AG09319 (cell line): ENCODE measurements at regions not wholly inside any gene's neighbourhood (a gene's known extent, or its start where the extent isn't known, plus 50 kb on each side); places are given as distances from the start of the nearest gene placed in this dataset.
"Not testable (repeated sequence)": the region's sequence is repeated elsewhere in the genome, so short reads cannot be mapped to it uniquely, and the experiment has no call there.

Source experiments
- DNase-seq: peaks from one replicate; pipeline ENCODE4 v3.0.0-alpha.2; 2010; ENCODE audit warnings: low read depth; ENCODE audit errors: extremely low read depth
- TF ChIP-seq, protein P1 (sequence below): IDR thresholded peaks from 2 replicates; pipeline ENCODE4 v1.5.1; 2011; ENCODE audit warnings: low read depth, mild to moderate bottlenecking, inconsistent platforms, low read length, moderate library complexity

DNA sequence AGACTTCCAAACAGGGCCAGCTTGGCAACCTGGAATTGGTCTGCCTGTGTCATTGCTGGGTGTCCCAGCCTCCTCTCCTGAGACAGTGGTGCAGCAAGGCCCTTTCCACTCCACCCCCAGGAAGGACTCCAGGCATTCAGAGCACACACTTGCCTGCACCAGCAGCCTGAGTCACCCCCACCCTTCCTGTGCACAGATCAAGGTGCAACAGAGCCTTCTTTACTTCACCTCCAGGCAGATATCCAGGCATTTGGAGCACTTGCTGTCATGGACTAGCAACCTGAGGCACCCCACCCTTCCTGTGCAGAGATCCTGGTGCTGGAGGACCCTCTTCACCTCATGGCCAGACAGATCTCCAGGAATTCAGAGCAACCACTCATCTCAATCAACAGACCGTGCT lies 135.8 kb downstream of the GASK1B start:
- DNase-seq = no peak
- TF ChIP-seq, protein P1, sequence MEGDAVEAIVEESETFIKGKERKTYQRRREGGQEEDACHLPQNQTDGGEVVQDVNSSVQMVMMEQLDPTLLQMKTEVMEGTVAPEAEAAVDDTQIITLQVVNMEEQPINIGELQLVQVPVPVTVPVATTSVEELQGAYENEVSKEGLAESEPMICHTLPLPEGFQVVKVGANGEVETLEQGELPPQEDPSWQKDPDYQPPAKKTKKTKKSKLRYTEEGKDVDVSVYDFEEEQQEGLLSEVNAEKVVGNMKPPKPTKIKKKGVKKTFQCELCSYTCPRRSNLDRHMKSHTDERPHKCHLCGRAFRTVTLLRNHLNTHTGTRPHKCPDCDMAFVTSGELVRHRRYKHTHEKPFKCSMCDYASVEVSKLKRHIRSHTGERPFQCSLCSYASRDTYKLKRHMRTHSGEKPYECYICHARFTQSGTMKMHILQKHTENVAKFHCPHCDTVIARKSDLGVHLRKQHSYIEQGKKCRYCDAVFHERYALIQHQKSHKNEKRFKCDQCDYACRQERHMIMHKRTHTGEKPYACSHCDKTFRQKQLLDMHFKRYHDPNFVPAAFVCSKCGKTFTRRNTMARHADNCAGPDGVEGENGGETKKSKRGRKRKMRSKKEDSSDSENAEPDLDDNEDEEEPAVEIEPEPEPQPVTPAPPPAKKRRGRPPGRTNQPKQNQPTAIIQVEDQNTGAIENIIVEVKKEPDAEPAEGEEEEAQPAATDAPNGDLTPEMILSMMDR = no peak

DNA sequence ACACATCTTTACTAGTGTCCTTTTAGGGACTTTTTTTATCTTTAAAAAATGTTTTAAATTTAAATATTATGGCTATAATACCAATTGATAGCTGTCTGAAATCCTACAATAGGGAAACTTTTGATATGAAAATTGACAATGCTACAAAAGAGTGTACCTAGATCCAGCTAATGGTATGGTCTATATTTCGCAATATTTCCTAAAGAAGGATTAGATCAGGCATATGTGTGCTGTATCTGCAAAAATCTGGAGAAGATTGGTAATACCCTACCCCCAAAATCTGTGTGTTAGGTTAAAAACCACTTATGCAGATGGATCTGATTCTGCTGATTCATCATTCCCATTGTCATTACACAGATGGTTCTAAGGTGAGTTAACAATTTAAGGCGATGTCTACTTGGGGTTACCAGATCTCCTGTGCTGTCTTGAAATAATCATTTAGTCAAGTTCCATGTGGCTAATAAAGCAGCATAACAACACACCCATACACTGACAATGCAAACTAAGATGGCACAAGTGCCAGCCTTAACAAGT lies 137.1 kb downstream of the GASK1B start:
- no peak for DNase-seq
- TF ChIP-seq, protein P1 = no peak

DNA sequence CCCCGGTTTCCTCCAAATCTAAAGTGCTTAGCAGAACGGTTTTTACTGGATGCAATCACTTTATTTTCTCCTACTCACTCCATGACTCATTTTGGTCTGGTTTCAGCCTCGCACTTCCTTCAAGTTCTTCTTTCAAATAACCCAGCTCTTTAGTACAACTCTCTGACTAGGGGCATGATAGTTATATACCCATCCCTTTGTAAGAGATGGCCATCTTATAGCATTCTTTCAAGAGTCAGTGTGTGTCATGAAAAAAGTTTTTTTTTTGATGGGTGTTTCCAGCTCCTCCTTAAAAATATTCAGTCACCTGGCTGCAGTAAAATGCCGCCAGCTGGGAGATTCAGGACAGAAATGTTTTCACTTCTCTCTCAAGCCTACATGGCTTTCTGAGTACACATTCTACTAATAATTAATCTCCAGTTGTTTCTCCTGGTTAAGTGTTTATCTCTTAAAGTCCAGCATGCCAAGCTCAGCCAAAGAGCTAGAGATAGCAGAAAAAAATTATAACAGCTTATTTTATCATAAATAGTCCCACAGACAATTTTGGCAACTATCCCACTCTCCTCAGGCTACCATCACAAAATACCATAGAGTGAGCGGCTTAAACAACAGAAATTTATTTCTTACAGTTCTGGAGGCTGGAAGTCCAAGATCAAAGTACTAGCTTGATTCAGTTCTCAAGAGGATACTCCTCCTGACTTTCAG lies 139.3 kb downstream of the GASK1B start:
- TF ChIP-seq, protein P1 = no peak
- DNase-seq = no peak

DNA sequence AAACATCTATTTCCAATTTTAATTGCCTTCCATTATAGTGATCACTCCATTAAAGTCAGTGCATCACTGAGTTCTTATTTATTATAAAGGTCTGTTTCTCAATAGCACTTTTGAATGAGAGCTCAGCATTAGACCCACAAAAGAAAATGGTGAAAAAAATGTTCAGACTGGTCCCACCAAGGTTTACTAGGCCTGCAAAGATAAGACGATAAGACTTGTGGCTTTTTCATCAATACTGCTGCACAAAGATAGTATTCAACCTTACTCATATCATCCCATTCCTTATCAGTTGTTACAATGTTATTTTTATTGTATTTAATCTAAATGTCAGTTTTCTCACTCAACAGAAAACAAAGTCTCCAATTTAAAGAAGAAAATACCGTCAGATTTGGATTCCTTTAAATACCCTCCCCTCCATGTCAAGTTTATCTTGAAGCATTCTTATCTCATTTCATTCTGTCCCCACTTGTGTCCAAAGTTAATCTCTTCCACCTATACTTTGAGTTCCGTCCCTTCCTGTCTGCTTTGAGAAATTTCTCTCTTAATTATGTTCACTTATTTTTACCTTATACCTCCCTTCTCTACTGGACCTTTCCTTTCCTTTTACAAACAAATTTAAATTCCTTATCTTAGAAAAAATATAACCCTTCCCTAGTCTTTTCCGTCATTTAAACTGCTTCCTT lies 140.0 kb downstream of the GASK1B start:
- DNase-seq = no peak
- TF ChIP-seq, protein P1 = no peak

DNA sequence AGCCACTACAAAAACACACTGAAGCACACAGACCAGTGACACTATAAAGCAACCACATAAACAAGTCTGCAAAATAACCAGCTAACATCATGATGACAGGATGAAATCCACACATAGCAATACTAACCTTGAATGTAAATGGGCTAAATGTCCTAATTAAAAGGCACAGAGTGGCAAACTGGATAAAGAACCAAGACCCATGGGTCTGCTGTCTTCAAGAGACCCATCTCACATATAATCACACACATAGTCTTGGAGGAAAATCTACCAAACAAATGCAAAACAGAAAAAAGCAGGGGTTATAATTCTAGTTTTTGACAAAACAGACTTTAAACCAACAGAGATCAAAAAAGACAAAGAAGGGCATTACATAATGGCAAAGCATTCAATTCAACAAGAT lies 144.4 kb downstream of the GASK1B start:
- not testable (repeated sequence) for DNase-seq

DNA sequence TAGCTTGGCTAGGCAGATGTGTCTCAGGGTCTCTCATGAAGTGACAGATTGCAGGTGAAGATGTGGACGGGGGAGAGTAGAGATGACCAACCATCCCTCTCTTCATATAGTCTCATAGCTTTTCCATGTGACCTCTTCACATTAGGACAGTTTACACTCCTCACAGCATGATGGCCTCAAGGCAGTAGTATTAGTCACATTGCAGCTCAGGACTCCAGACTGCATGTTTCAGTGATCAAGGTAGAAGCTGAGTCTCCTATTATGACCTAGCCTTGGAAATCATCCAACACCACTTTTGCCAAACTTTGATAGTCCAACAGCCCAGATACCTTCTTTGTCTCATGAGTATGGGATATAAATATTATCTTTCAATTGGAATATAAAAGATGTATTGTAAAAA lies 147.7 kb downstream of the GASK1B start:
- TF ChIP-seq, protein P1 = no peak
- DNase-seq = no peak

DNA sequence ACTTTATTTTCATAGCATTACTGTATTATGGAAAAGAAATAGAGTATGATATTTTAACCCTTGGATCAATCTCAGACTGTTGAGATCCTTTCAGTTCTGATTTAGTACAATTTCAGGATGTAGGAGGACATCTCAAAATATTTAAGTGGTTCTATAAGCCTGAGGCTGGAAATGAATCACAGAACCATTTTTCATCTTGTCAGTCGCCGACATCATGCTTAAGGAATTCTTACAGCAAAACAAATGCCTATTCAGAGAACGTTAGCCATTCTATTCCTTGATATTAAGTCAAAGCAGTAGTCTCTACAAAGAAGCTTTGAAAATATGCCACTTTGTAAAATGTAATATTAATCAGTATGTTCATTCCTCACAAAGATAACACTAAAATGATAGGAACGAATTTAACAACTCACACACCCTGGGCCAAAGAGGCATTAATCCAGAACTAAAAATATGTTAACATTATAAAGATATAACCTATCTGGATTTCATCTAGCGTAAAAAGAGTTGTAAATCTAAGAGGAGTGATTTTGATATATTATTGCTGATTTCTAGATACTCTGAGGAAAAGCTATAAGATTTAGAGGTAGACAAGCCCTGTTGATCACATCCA lies 152.0 kb downstream of the GASK1B start:
- TF ChIP-seq, protein P1 = no peak
- DNase-seq = no peak
